ENCODE measurements at regions not wholly inside any gene's neighbourhood (a gene's known extent, or its start where the extent isn't known, plus 50 kb on each side); places are given as distances from the start of the nearest gene placed in this dataset.

- TF ChIP-seq CTCF (IDR thresholded peaks at IDR 0.05 in 8 of 11, conservative IDR thresholded peaks at IDR 0.05 in 3 of 11) = no peak
- no peak for TF ChIP-seq POLR2A (IDR thresholded peaks at IDR 0.05)
- TF ChIP-seq POLR2AphosphoS5 (IDR thresholded peaks at IDR 0.05) = no peak
These were observed 958.9 kb downstream of the LRFN5 start for GRCh38 chr14:42565556-42565955.

All from spleen (tissue), 7 donors.